Fibroblast of lung (primary cell): ENCODE measurements at regions not wholly inside any gene's neighbourhood (a gene's known extent, or its start where the extent isn't known, plus 50 kb on each side); places are given as distances from the start of the nearest gene placed in this dataset.

Source experiments
- DNase-seq, 2 donors: peaks; one replicate each; pipeline versions ENCODE4 v3.0.0 to v3.0.0-alpha.2; 2010; ENCODE audit warnings: low read depth in 2 of 2
- H2AFZ ChIP-seq: 2 replicates; pipeline ENCODE4 v1.5.1; 2012; ENCODE audit warnings: low read length, control low read depth, inconsistent platforms
- H3K27ac ChIP-seq: 2 replicates; pipeline ENCODE4 v1.5.1; 2011; ENCODE audit warnings: low read length, control low read depth; ENCODE audit not compliant: insufficient read depth
- H3K27me3 ChIP-seq: 2 replicates; pipeline ENCODE4 v1.5.1; 2011; ENCODE audit warnings: mild to moderate bottlenecking, low read length; ENCODE audit not compliant: control insufficient read depth, insufficient read depth
- H3K36me3 ChIP-seq: 2 replicates; pipeline ENCODE4 v1.5.1; 2011; ENCODE audit warnings: low read length; ENCODE audit not compliant: control insufficient read depth, insufficient read depth
- H3K4me1 ChIP-seq: 2 replicates; pipeline ENCODE4 v1.5.1; 2011; ENCODE audit warnings: low read length; ENCODE audit not compliant: control insufficient read depth, insufficient read depth; ENCODE audit errors: extremely low read depth
- H3K4me2 ChIP-seq: 2 replicates; pipeline ENCODE4 v1.5.1; 2011; ENCODE audit warnings: low read length, control low read depth; ENCODE audit not compliant: insufficient read depth; ENCODE audit errors: extremely low read depth
- H3K4me3 ChIP-seq, 4 experiments: fragments of 200-600 bp in 1 of 4; sonication (generic) in 1 of 4; replicated peaks in 1 of 4; 2 replicates each; pipeline ENCODE4 v1.5.1; 2011 to 2016; ENCODE audit warnings: low read length in 4 of 4, low read depth in 3 of 4, mild to moderate bottlenecking in 3 of 4, control low read depth in 2 of 4, inconsistent platforms in 1 of 4, mixed read lengths in 1 of 4; ENCODE audit not compliant: insufficient read depth in 1 of 4; ENCODE audit errors: control extremely low read depth in 1 of 4
- H3K79me2 ChIP-seq: 2 replicates; pipeline ENCODE4 v1.5.1; 2012; ENCODE audit warnings: mild to moderate bottlenecking, low read length, inconsistent platforms; ENCODE audit not compliant: control insufficient read depth, insufficient read depth
- H3K9ac ChIP-seq: 2 replicates; pipeline ENCODE4 v1.5.1; 2011; ENCODE audit warnings: mild to moderate bottlenecking, low read length, control low read depth; ENCODE audit not compliant: insufficient read depth
- H3K9me3 ChIP-seq: 2 replicates; pipeline ENCODE4 v1.5.1; 2012; ENCODE audit warnings: low read depth, low read length; ENCODE audit not compliant: control insufficient read depth, insufficient read depth
- H4K20me1 ChIP-seq: 2 replicates; pipeline ENCODE4 v1.5.1; 2011; ENCODE audit warnings: low read length; ENCODE audit not compliant: control insufficient read depth, insufficient read depth; ENCODE audit errors: extremely low read depth
- CTCF ChIP-seq, 2 donors: IDR thresholded peaks in 1 of 2; conservative IDR thresholded peaks in 1 of 2; 1 replicate in 1 of 2; 2 replicates in 1 of 2; pipeline ENCODE4 v1.5.1; 2011 to 2012; ENCODE audit warnings: low read length in 2 of 2, control low read depth in 1 of 2, inconsistent platforms in 1 of 2, low read depth in 1 of 2, mild to moderate bottlenecking in 1 of 2
- EZH2 ChIP-seq: IDR thresholded peaks from 2 replicates; pipeline ENCODE4 v1.5.1; 2012; ENCODE audit warnings: low read length, control low read depth, mild to moderate bottlenecking; ENCODE audit errors: missing control alignments

DNA sequence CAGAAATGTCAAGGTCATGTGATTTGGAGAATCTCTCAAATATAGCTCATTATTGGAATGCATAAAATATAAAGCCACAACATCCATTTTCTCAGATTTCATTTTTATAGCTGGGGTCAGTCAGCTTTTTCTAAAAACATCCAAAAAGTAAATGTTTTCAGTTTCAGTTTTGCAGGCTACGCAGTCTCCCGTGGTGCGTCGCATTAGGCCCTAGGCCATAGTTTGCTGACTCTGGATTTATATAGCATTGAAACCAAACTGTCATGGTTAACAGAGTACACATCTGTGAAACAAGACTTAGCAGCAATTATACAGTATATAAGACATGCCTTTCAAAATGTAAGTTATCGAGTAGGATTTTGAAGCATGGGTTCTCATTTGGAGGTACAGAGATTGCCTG lies 140.0 kb downstream of the IRS2 start:
- Histone ChIP-seq H3K9ac (no peak overlapping the region), H4K20me1 (no peaks in the 10 kb centered on the region), H3K27me3 (no peaks in the 10 kb centered on the region), H3K4me2 (no peak overlapping the region), H3K9me3 (no peaks in the 10 kb centered on the region), H3K4me1 (no peaks in the 10 kb centered on the region), H2AFZ (no peak overlapping the region), H3K79me2 (no peaks in the 10 kb centered on the region), H3K36me3 (no peaks in the 10 kb centered on the region), H3K4me3 (no peak overlapping the region), H3K27ac (no peak overlapping the region)
- TF ChIP-seq CTCF (conservative IDR thresholded peaks at IDR 0.05 in 1 of 2, IDR thresholded peaks at IDR 0.05 in 1 of 2; ENCODE audit: low read depth in 1 of 2, low read length in 2 of 2) (no peak), EZH2 (no peak)
- no peak for DNase-seq

DNA sequence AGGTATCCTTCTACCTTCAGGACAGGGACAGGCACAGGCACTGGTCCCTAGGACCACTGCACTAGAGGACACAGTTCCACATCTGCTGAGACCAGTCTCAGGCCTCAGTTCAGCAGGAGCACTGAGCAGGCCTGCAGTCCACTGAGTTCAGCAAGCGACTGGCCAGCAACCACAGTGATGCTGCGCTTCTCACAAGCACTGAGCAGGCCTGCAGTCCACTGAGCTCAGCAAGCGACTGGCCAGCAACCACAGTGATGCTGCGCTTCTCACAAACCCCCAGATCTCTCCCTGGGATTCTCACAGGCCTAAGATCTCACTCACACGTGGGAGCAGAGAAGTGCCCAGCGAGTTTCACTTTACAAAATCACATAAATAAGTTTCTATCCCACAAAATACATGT lies 140.6 kb downstream of the IRS2 start:
- Histone ChIP-seq H3K27me3 (no peaks in the 10 kb centered on the region), H4K20me1 (no peaks in the 10 kb centered on the region), H3K36me3 (no peaks in the 10 kb centered on the region), H3K4me3 (no peak overlapping the region), H3K9ac (no peak overlapping the region), H3K27ac (no peak overlapping the region), H3K9me3 (no peaks in the 10 kb centered on the region), H3K4me1 (no peaks in the 10 kb centered on the region), H3K79me2 (no peaks in the 10 kb centered on the region), H2AFZ (no peak overlapping the region), H3K4me2 (no peak overlapping the region)
- TF ChIP-seq EZH2 (no peak), CTCF (conservative IDR thresholded peaks at IDR 0.05 in 1 of 2, IDR thresholded peaks at IDR 0.05 in 1 of 2; ENCODE audit: low read depth in 1 of 2, low read length in 2 of 2) (no peak)
- DNase-seq = no peak

DNA sequence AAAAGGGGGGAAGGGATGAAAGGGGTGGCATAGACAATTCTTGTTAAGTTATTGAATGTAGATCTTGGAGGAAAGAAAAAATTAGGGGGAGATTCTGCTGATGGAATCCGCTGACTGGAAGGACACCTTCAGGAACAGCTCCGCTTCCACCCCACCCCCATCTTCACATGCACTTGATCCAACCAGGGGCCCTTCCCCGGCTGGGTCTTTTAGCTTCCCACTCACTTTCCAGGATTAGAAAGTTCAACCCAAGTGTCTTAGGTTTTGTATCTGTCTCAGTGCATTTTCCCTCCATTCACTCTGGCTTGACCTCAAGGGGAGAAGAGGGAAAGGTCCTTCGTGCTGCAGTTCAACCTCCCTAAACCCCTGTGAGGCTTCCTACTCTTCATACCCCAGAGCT lies 141.4 kb downstream of the IRS2 start:
- no peaks in the 10 kb centered on the region for H3K4me1 ChIP-seq
- no peaks in the 10 kb centered on the region for H4K20me1 ChIP-seq
- no peaks in the 10 kb centered on the region for H3K79me2 ChIP-seq
- H3K27me3 ChIP-seq = no peaks in the 10 kb centered on the region
- H3K9me3 ChIP-seq = no peaks in the 10 kb centered on the region
- H2AFZ ChIP-seq = no peak overlapping the region
- no peaks in the 10 kb centered on the region for H3K36me3 ChIP-seq
- no peak overlapping the region for H3K9ac ChIP-seq
- H3K27ac ChIP-seq = no peak overlapping the region
- TF ChIP-seq CTCF (conservative IDR thresholded peaks at IDR 0.05 in 1 of 2, IDR thresholded peaks at IDR 0.05 in 1 of 2; ENCODE audit: low read depth in 1 of 2, low read length in 2 of 2) = no peak
- TF ChIP-seq EZH2 = no peak
- H3K4me3 ChIP-seq = no peak overlapping the region
- no peak for DNase-seq
- H3K4me2 ChIP-seq = no peak overlapping the region
